K562 (cell line): ENCODE measurements at regions not wholly inside any gene's neighbourhood (a gene's known extent, or its start where the extent isn't known, plus 50 kb on each side); places are given as distances from the start of the nearest gene placed in this dataset.

Experiments used
- ADNP ChIP-seq: fragments of 200-800 bp; sonication (Bioruptor generic); IDR thresholded peaks from 2 replicates; pipeline ENCODE4 v1.6.1; 2016; ENCODE audit warnings: missing genetic modification characterization, missing compliant biosample characterization
- ATF2 ChIP-seq: sonication (generic); formaldehyde crosslinking; IDR thresholded peaks from 2 replicates; pipeline ENCODE4 v1.8.1; 2022; ENCODE audit warnings: missing genetic modification reagents
- CTCF ChIP-seq, 3 experiments: IDR thresholded peaks in 2 of 3; conservative IDR thresholded peaks in 1 of 3; 2 replicates each; pipeline ENCODE4 v1.5.1; 2011 to 2012; ENCODE audit warnings: low read length in 3 of 3, mild to moderate bottlenecking in 3 of 3, control low read depth in 2 of 3, improper control_type of control experiment in 1 of 3, inconsistent platforms in 1 of 3, low read depth in 1 of 3, mixed read lengths in 1 of 3, moderate library complexity in 1 of 3; ENCODE audit not compliant: insufficient read depth in 2 of 3
- NR2C2 ChIP-seq, 2 experiments: fragments of 200-800 bp in 1 of 2; sonication (Bioruptor generic) in 1 of 2; sonication (generic) in 1 of 2; formaldehyde crosslinking in 1 of 2; IDR thresholded peaks; 2 replicates each; pipeline versions ENCODE4 v1.6.1 to v1.8.0; 2016 to 2022; ENCODE audit warnings: mild to moderate bottlenecking in 1 of 2, missing compliant biosample characterization in 1 of 2, missing genetic modification characterization in 1 of 2, missing genetic modification reagents in 1 of 2
- POLR2A ChIP-seq: fragments of 450-650 bp; conservative IDR thresholded peaks from 2 replicates; pipeline ENCODE4 v1.6.1; 2016
- POLR2AphosphoS2 ChIP-seq: IDR thresholded peaks from 2 replicates; pipeline ENCODE4 v1.6.1; 2012; ENCODE audit warnings: low read length, improper control_type of control experiment
- TBP ChIP-seq: optimal IDR thresholded peaks from 2 replicates; pipeline ENCODE3; 2011; ENCODE audit warnings: low read depth, low read length, improper control_type of control experiment
- TEAD1 ChIP-seq, 2 experiments: fragments of 450-650 bp in 1 of 2; sonication (generic) in 1 of 2; formaldehyde crosslinking; IDR thresholded peaks; 2 replicates each; pipeline versions ENCODE4 v1.4.0 to v1.8.0; 2020 to 2022; ENCODE audit warnings: mild to moderate bottlenecking in 2 of 2, missing genetic modification reagents in 1 of 2
- ZBED1 ChIP-seq: IDR thresholded peaks from 2 replicates; pipeline ENCODE4 v1.6.1; 2014
- ZFX ChIP-seq: sonication (generic); formaldehyde crosslinking; IDR thresholded peaks from 2 replicates; pipeline ENCODE4 v1.8.0; 2022; ENCODE audit warnings: mild to moderate bottlenecking, missing genetic modification reagents, moderate library complexity
- ZNF224 ChIP-seq: sonication (generic); formaldehyde crosslinking; IDR thresholded peaks from 2 replicates; pipeline ENCODE4 v1.8.0; 2022; ENCODE audit warnings: mild to moderate bottlenecking, missing genetic modification reagents
- ZNF253 ChIP-seq: fragments of 250-450 bp; sonication (Bioruptor Pico); conservative IDR thresholded peaks from 2 replicates; pipeline ENCODE4 v1.6.1; 2021; ENCODE audit warnings: mild to moderate bottlenecking
- ZNF561 ChIP-seq: fragments of 450-650 bp; formaldehyde crosslinking; conservative IDR thresholded peaks from 2 replicates; pipeline ENCODE4 v1.4.0; 2020; ENCODE audit warnings: mild to moderate bottlenecking, moderate library complexity
- TF ChIP-seq, protein P1 (sequence below): fragments of 150-350 bp; conservative IDR thresholded peaks from 2 replicates; pipeline ENCODE4 v1.6.1; 2014; ENCODE audit warnings: low read length

DNA sequence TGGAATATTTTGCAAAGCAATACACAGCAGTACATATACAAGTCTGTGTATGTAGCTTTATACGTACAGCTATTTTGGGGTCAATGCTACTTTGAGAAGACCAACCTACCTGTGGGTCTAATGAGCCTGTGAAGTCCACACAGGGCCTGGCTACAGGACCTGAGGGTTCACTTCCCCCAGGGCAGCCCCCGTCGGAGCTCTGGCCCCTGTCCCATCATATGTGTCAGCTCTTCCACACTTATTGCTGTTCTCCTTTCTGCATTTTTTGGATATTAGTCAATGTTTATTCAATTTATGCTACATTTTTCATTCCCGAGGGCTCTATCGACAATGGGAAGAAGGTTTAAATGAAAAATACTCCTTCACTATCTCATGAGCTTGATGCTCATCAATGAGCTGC, 1473.6 kb downstream of the BRD1 start:
- no peak for TF ChIP-seq ZNF561 (CRISPR knock-in tag)
- no peak for TF ChIP-seq ADNP
- TF ChIP-seq CTCF (IDR thresholded peaks at IDR 0.05 in 2 of 3, conservative IDR thresholded peaks at IDR 0.05 in 1 of 3; ENCODE audit: insufficient read depth in 2 of 3, low read depth in 1 of 3, low read length in 3 of 3): no peak
- TF ChIP-seq NR2C2 (CRISPR knock-in tag; IDR thresholded peaks at IDR 0.05): no peak
- TF ChIP-seq NR2C2 (tag; IDR thresholded peaks at IDR 0.05): no peak
- no peak for TF ChIP-seq TEAD1 (CRISPR knock-in tag; IDR thresholded peaks at IDR 0.05)
- no peak for TF ChIP-seq ZNF253 (CRISPR knock-in tag)
- TF ChIP-seq ZBED1: no peak
- no peak for TF ChIP-seq ZFX
- no peak for TF ChIP-seq POLR2A
- TF ChIP-seq ATF2: no peak
- no peak for TF ChIP-seq ZNF224
- TF ChIP-seq POLR2AphosphoS2: no peak
- TF ChIP-seq TBP: no peak
- TF ChIP-seq, protein P1, sequence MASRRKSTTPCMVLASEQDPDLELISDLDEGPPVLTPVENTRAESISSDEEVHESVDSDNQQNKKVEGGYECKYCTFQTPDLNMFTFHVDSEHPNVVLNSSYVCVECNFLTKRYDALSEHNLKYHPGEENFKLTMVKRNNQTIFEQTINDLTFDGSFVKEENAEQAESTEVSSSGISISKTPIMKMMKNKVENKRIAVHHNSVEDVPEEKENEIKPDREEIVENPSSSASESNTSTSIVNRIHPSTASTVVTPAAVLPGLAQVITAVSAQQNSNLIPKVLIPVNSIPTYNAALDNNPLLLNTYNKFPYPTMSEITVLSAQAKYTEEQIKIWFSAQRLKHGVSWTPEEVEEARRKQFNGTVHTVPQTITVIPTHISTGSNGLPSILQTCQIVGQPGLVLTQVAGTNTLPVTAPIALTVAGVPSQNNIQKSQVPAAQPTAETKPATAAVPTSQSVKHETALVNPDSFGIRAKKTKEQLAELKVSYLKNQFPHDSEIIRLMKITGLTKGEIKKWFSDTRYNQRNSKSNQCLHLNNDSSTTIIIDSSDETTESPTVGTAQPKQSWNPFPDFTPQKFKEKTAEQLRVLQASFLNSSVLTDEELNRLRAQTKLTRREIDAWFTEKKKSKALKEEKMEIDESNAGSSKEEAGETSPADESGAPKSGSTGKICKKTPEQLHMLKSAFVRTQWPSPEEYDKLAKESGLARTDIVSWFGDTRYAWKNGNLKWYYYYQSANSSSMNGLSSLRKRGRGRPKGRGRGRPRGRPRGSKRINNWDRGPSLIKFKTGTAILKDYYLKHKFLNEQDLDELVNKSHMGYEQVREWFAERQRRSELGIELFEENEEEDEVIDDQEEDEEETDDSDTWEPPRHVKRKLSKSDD: no peak
